SU-DHL-6 (cell line): ENCODE measurements at regions not wholly inside any gene's neighbourhood (a gene's known extent, or its start where the extent isn't known, plus 50 kb on each side); places are given as distances from the start of the nearest gene placed in this dataset.

Experiments used
- CTCF ChIP-seq: fragments of 200-600 bp; sonication (generic); IDR thresholded peaks from one replicate; pipeline ENCODE4 v1.5.1; 2017; ENCODE audit warnings: antibody characterized with exemption, mild to moderate bottlenecking, low read length, moderate library complexity; ENCODE audit not compliant: insufficient read depth, poor library complexity, severe bottlenecking
- EZH2phosphoT487 ChIP-seq: fragments of 200-600 bp; sonication (generic), shearing (Covaris generic); conservative IDR thresholded peaks from 2 replicates; pipeline ENCODE4 v1.6.1; 2018; ENCODE audit warnings: mild to moderate bottlenecking, antibody characterized with exemption, low read length, moderate library complexity, mixed read lengths

- TF ChIP-seq EZH2phosphoT487 = no peak
- no peak for TF ChIP-seq CTCF
Observed at GRCh38 chr6:16852671-16853070, 91.4 kb upstream of the ATXN1 start.
